GM23248 (cell line): ENCODE measurements at regions not wholly inside any gene's neighbourhood (a gene's known extent, or its start where the extent isn't known, plus 50 kb on each side); places are given as distances from the start of the nearest gene placed in this dataset.

Source experiments
- DNase-seq: peaks from one replicate; pipeline ENCODE4 v3.0.0-alpha.2; 2015
- H2AFZ ChIP-seq: fragments of 200-600 bp; sonication (generic); 2 replicates; pipeline ENCODE4 v1.6.1; 2016; ENCODE audit warnings: antibody characterized with exemption
- H3F3A ChIP-seq: fragments of 200-600 bp; sonication (generic); 2 replicates; pipeline ENCODE4 v1.6.1; 2016; ENCODE audit warnings: mild to moderate bottlenecking, antibody characterized with exemption, mixed run types; ENCODE audit not compliant: insufficient read depth
- H3K27ac ChIP-seq: fragments of 200-600 bp; sonication (generic); 2 replicates; pipeline ENCODE4 v1.5.1; 2016; ENCODE audit warnings: mild to moderate bottlenecking
- H3K27me3 ChIP-seq: fragments of 200-600 bp; sonication (generic); replicated peaks from 2 replicates; pipeline ENCODE4 v1.6.1; 2016; ENCODE audit warnings: mild to moderate bottlenecking; ENCODE audit not compliant: insufficient read depth
- H3K36me3 ChIP-seq: fragments of 200-600 bp; sonication (generic); 2 replicates; pipeline ENCODE4 v1.6.1; 2016; ENCODE audit warnings: low read depth, mild to moderate bottlenecking
- H3K4me1 ChIP-seq: fragments of 200-600 bp; sonication (generic); 2 replicates; pipeline ENCODE4 v1.6.1; 2016; ENCODE audit warnings: mild to moderate bottlenecking; ENCODE audit not compliant: insufficient read depth
- H3K4me2 ChIP-seq: fragments of 200-600 bp; sonication (generic); one replicate; pipeline ENCODE4 v1.6.1; 2016; ENCODE audit warnings: mild to moderate bottlenecking; ENCODE audit not compliant: unreplicated experiment
- H3K4me3 ChIP-seq: fragments of 200-600 bp; sonication (generic); 2 replicates; pipeline ENCODE4 v1.5.1; 2016; ENCODE audit warnings: mild to moderate bottlenecking
- H3K79me2 ChIP-seq: fragments of 200-600 bp; sonication (generic); 2 replicates; pipeline ENCODE4 v1.6.1; 2016; ENCODE audit warnings: mild to moderate bottlenecking; ENCODE audit not compliant: insufficient read depth
- H3K9ac ChIP-seq: fragments of 200-600 bp; sonication (generic); 2 replicates; pipeline ENCODE4 v1.6.1; 2016; ENCODE audit warnings: mild to moderate bottlenecking
- H3K9me2 ChIP-seq: fragments of 200-600 bp; sonication (generic); 2 replicates; pipeline ENCODE4 v1.6.1; 2016; ENCODE audit warnings: mixed run types, mild to moderate bottlenecking, moderate library complexity; ENCODE audit not compliant: insufficient read depth
- H3K9me3 ChIP-seq: fragments of 200-600 bp; sonication (generic); one replicate; pipeline ENCODE4 v1.6.1; 2017; ENCODE audit warnings: low read depth
- H4K20me1 ChIP-seq: fragments of 200-600 bp; sonication (generic); 2 replicates; pipeline ENCODE4 v1.6.0; 2016; ENCODE audit not compliant: insufficient read depth
- EZH2 ChIP-seq: fragments of 200-600 bp; sonication (generic); IDR thresholded peaks from 2 replicates; pipeline ENCODE4 v1.6.1; 2018; ENCODE audit warnings: antibody characterized with exemption, mild to moderate bottlenecking; ENCODE audit not compliant: insufficient read depth, poor library complexity, severe bottlenecking
- EZH2phosphoT487 ChIP-seq: fragments of 200-600 bp; sonication (generic); IDR thresholded peaks from 2 replicates; pipeline ENCODE4 v1.6.1; 2018; ENCODE audit warnings: antibody characterized with exemption, moderate library complexity, mild to moderate bottlenecking, low read depth; ENCODE audit not compliant: insufficient read depth
- WGBS, 2 experiments: methylation state at CpG; one replicate each; pipeline ENCODE4 v1.1.6; 2015 to 2017; ENCODE audit warnings: low lambda C conversion rate in 2 of 2, low coverage in 1 of 2; ENCODE audit errors: missing lambda C conversion rate in 2 of 2; 5-methylcytosine and 5-hydroxymethylcytosine counted together
- in situ Hi-C: fragments of 300-500 bp; cut with MboI; formaldehyde crosslinking; loops from 2 replicates; pipeline ENCODE4 v1.15.0; 2020

DNA sequence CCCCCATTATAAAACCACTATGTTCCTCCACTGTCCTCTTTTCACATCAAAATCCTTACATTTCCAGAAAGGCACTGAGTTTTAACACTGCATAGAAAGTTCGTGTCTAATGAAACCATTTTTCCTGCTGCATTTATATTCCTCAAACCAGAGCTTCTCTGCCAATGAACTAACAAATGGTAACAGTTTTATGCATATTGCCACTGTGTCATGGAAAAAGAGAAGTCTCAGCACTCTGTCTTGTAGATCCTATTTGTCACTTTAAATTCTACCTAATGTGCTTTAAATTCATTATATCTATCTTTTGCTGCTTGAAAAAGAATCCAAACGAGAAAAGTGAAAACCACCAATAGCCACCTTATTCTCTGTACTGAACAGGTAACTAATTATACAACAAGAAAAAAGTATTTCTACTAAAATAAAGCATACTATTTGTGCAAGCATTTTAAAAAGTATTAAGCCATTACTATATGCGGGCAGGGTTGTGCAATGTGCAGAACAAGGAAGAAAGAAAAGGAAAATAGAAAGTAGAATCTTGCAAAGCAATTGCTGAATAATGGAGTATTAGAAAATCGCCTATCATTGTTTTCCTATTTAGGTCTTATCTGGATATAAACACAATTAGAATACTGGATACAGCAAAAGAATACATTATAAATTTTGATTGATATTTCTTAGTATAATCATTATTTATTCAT lies 328.9 kb downstream of the ZEB2 start:
- Histone ChIP-seq H3K79me2 (no peaks in the 10 kb centered on the region), H3K9ac (no peak overlapping the region), H3K9me2 (peaks cover under 1% of the 10 kb centered on the region; the same call in 1 of the 2 replicates), H3K4me3 (no peak overlapping the region), H3K27me3 (no peaks in the 10 kb centered on the region), H3K36me3 (no peaks in the 10 kb centered on the region), H3K9me3 (no peaks in the 10 kb centered on the region), H3K4me2 (no peak overlapping the region), H4K20me1 (no peaks in the 10 kb centered on the region), H3F3A (no peaks in the 10 kb centered on the region; the same call in 1 of the 2 replicates), H3K27ac (no peak overlapping the region), H3K4me1 (peaks cover 13% of the 10 kb centered on the region), H2AFZ (no peak overlapping the region)
- 81 to 87% methylated on average over 4 of the region's 4 CpGs for WGBS, 2 experiments
- in situ Hi-C loops: no loop called here
- TF ChIP-seq EZH2phosphoT487: no peak
- TF ChIP-seq EZH2: no peak
- DNase-seq: no peak

DNA sequence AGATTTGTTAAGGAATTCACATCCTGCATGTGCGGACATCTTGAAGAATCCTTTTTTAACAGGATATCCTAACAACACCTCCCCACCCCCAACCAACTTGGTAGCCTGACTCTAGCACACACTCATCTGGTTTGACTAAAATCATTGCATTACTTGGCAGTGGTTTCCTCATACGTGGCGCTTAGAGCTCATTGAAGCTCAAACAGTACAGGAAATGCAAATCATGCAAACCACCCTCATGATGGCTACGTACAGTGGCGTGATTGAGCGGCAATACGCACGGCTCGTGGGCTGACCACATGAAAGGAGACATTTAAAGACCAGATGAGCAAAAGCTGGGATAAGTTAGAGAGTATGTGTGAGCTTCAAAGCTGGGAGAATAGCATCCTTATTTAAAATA lies 336.2 kb downstream of the ZEB2 start:
- 12 to 13% methylated on average over 9 of the region's 9 CpGs for WGBS, 2 experiments
- no peaks in the 10 kb centered on the region for H3K9me3 ChIP-seq
- peak overlapping the region; percentile 64 for H3K27ac ChIP-seq
- H3K4me3 ChIP-seq: peak overlapping the region; percentile 40
- H3K9me2 ChIP-seq: peaks cover 4% of the 10 kb centered on the region; the same call in 1 of the 2 replicates
- H4K20me1 ChIP-seq: no peaks in the 10 kb centered on the region
- no peaks in the 10 kb centered on the region for H3K36me3 ChIP-seq
- TF ChIP-seq EZH2phosphoT487 (no peak), EZH2 (no peak)
- H3K9ac ChIP-seq: peak overlapping the region; percentile 62
- in situ Hi-C loops: no loop called here
- no peaks in the 10 kb centered on the region for H3K79me2 ChIP-seq
- H3K4me2 ChIP-seq: peak overlapping the region; percentile 66
- H2AFZ ChIP-seq: peak overlapping the region; percentile 67
- H3K4me1 ChIP-seq: peaks cover 17% of the 10 kb centered on the region
- no peaks in the 10 kb centered on the region for H3F3A ChIP-seq
- no peaks in the 10 kb centered on the region for H3K27me3 ChIP-seq
- DNase-seq: peak; percentile 90

GRCh38 chr2:144181001-144181400 lies 338.9 kb downstream of the ZEB2 start:
- Histone ChIP-seq H3F3A (no peaks in the 10 kb centered on the region), H3K4me3 (no peak overlapping the region), H3K27ac (no peak overlapping the region), H3K9me2 (peaks cover 4% of the 10 kb centered on the region; the same call in 1 of the 2 replicates), H3K9me3 (no peaks in the 10 kb centered on the region), H3K4me1 (peaks cover 17% of the 10 kb centered on the region), H3K36me3 (no peaks in the 10 kb centered on the region), H3K27me3 (no peaks in the 10 kb centered on the region), H3K79me2 (no peaks in the 10 kb centered on the region), H3K4me2 (no peak overlapping the region), H2AFZ (no peak overlapping the region), H3K9ac (no peak overlapping the region), H4K20me1 (no peaks in the 10 kb centered on the region)
- no peak for TF ChIP-seq EZH2phosphoT487
- no peak for TF ChIP-seq EZH2
- in situ Hi-C loops: no loop called here
- WGBS, 2 experiments: 0 to 14% methylated on average over 1 of the region's 1 CpG
- DNase-seq: no peak

- in situ Hi-C loops: no loop called here
- Histone ChIP-seq H3K36me3 (no peaks in the 10 kb centered on the region), H3K9me3 (no peaks in the 10 kb centered on the region), H3F3A (no peaks in the 10 kb centered on the region), H4K20me1 (no peaks in the 10 kb centered on the region), H3K4me2 (no peak overlapping the region), H3K4me3 (no peak overlapping the region), H3K79me2 (no peaks in the 10 kb centered on the region), H3K27ac (no peak overlapping the region), H3K27me3 (no peaks in the 10 kb centered on the region), H3K9me2 (no peaks in the 10 kb centered on the region), H2AFZ (no peak overlapping the region), H3K9ac (no peak overlapping the region), H3K4me1 (peaks cover 17% of the 10 kb centered on the region)
- no peak for DNase-seq
- 43 to 57% methylated on average over 3 of the region's 3 CpGs for WGBS, 2 experiments
- no peak for TF ChIP-seq EZH2
- no peak for TF ChIP-seq EZH2phosphoT487
Measured at GRCh38 chr2:144180131-144180530, 339.8 kb downstream of the ZEB2 start.

DNA sequence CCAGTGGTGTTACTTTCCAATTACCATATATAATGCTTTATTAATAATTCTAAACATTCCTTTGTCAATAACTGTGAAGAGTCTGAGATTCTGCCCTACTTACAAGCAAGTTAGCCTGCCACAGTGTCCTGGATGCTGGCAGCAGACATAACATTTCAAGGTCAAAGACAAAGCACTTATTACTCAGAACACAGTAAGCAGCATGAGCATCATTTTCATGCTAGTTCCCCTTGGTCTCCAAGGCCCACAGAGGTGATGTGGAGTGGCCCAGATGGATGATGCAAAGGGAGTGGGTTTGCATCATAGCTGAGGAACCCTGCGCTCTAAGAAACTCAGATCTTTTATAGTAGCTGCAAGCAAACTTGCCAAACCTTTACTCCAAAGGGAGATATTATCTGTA lies 349.7 kb downstream of the ZEB2 start:
- H2AFZ ChIP-seq: no peak overlapping the region
- H3F3A ChIP-seq: no peaks in the 10 kb centered on the region
- H4K20me1 ChIP-seq: no peaks in the 10 kb centered on the region
- H3K36me3 ChIP-seq: no peaks in the 10 kb centered on the region
- H3K27ac ChIP-seq: no peak overlapping the region
- no peak overlapping the region for H3K9ac ChIP-seq
- no peaks in the 10 kb centered on the region for H3K79me2 ChIP-seq
- no peaks in the 10 kb centered on the region for H3K9me2 ChIP-seq
- no peak overlapping the region for H3K4me2 ChIP-seq
- no peaks in the 10 kb centered on the region for H3K4me1 ChIP-seq
- DNase-seq: peak; percentile 23
- TF ChIP-seq EZH2 (no peak), EZH2phosphoT487 (no peak)
- in situ Hi-C loops: no loop called here
- H3K9me3 ChIP-seq: no peaks in the 10 kb centered on the region
- H3K27me3 ChIP-seq: no peaks in the 10 kb centered on the region
- 88 to 92% methylated on average over 1 of the region's 1 CpG for WGBS, 2 experiments
- no peak overlapping the region for H3K4me3 ChIP-seq
